ENCODE measurements at regions not wholly inside any gene's neighbourhood (a gene's known extent, or its start where the extent isn't known, plus 50 kb on each side); places are given as distances from the start of the nearest gene placed in this dataset.

GRCh38 chr12:91854725-91855124 lies 290.9 kb downstream of the BTG1 start:
- TF ChIP-seq POLR2A (IDR thresholded peaks at IDR 0.05): no peak
- TF ChIP-seq POLR2AphosphoS5 (IDR thresholded peaks at IDR 0.05): peak; percentile 44 to 65 (median 51)
- no peak for TF ChIP-seq CTCF (IDR thresholded peaks at IDR 0.05)
- peak in 1 of 4 donors; percentile 72 for TF ChIP-seq EP300 (IDR thresholded peaks at IDR 0.05)
- H3K4me3 ChIP-seq: no peak overlapping the region
- intact Hi-C loops (cut with DNase I): no loop called here
- no peaks in the 10 kb centered on the region for H3K36me3 ChIP-seq
- no peaks in the 10 kb centered on the region for H3K9me3 ChIP-seq
- no peaks in the 10 kb centered on the region for H3K27me3 ChIP-seq
- peak; percentile 73 for DNase-seq
- peak overlapping the region; percentile 27 to 53 (median 46) for H3K27ac ChIP-seq
- H3K4me1 ChIP-seq: peaks cover 0 to 11% (median 3%) of the 10 kb centered on the region in 4 donors
- 0 to 57% methylated on average over 1 of the region's 1 CpG for WGBS, 2 donors

GRCh38 chr12:91853350-91854127 lies 292.1 kb downstream of the BTG1 start:
- no peak for DNase-seq
- H3K4me3 ChIP-seq: no peak overlapping the region
- H3K4me1 ChIP-seq: peaks cover 0 to 11% (median 3%) of the 10 kb centered on the region in 4 donors
- no peaks in the 10 kb centered on the region for H3K36me3 ChIP-seq
- H3K9me3 ChIP-seq: no peaks in the 10 kb centered on the region
- intact Hi-C loops (cut with DNase I): no loop called here
- H3K27me3 ChIP-seq: no peaks in the 10 kb centered on the region
- 81% methylated on average over 5 of the region's 5 CpGs for WGBS, 2 donors
- no peak for TF ChIP-seq CTCF (IDR thresholded peaks at IDR 0.05)
- no peak for TF ChIP-seq POLR2AphosphoS5 (IDR thresholded peaks at IDR 0.05)
- no peak for TF ChIP-seq POLR2A (IDR thresholded peaks at IDR 0.05)
- TF ChIP-seq EP300 (IDR thresholded peaks at IDR 0.05): no peak
- H3K27ac ChIP-seq: no peak overlapping the region

GRCh38 chr12:91852634-91853033 lies 293.0 kb downstream of the BTG1 start:
- intact Hi-C loops (cut with DNase I): no loop called here
- no peak overlapping the region for H3K4me3 ChIP-seq
- no peak for DNase-seq
- TF ChIP-seq POLR2AphosphoS5 (IDR thresholded peaks at IDR 0.05): no peak
- no peak for TF ChIP-seq POLR2A (IDR thresholded peaks at IDR 0.05)
- no peak for TF ChIP-seq CTCF (IDR thresholded peaks at IDR 0.05)
- no peak for TF ChIP-seq EP300 (IDR thresholded peaks at IDR 0.05)
- H3K36me3 ChIP-seq: no peaks in the 10 kb centered on the region
- peaks cover 0 to 11% (median 3%) of the 10 kb centered on the region in 4 donors for H3K4me1 ChIP-seq
- WGBS, 2 donors: 81 to 84% methylated on average over 2 of the region's 2 CpGs
- no peaks in the 10 kb centered on the region for H3K27me3 ChIP-seq
- no peaks in the 10 kb centered on the region for H3K9me3 ChIP-seq
- no peak overlapping the region for H3K27ac ChIP-seq

- Histone ChIP-seq H3K4me3 (no peak overlapping the region), H3K4me1 (peaks cover 0 to 11% (median 3%) of the 10 kb centered on the region in 4 donors), H3K27me3 (no peaks in the 10 kb centered on the region), H3K9me3 (no peaks in the 10 kb centered on the region), H3K36me3 (no peaks in the 10 kb centered on the region), H3K27ac (no peak overlapping the region)
- no peak for DNase-seq
- no peak for TF ChIP-seq CTCF (IDR thresholded peaks at IDR 0.05)
- no peak for TF ChIP-seq EP300 (IDR thresholded peaks at IDR 0.05)
- no peak for TF ChIP-seq POLR2AphosphoS5 (IDR thresholded peaks at IDR 0.05)
- TF ChIP-seq POLR2A (IDR thresholded peaks at IDR 0.05): no peak
- intact Hi-C loops (cut with DNase I): no loop called here
Measured at GRCh38 chr12:91851741-91852477, 293.7 kb downstream of the BTG1 start.

All from sigmoid colon (tissue), 6 donors.